Left cardiac atrium (tissue), 4 donors: ENCODE measurements at regions not wholly inside any gene's neighbourhood (a gene's known extent, or its start where the extent isn't known, plus 50 kb on each side); places are given as distances from the start of the nearest gene placed in this dataset.
A peak's percentile ranks its signal among the peaks of the same experiment; 100 is the strongest.
"Not testable (repeated sequence)": the region's sequence is repeated elsewhere in the genome, so short reads cannot be mapped to it uniquely, and the experiment has no call there.

Experiments used
- ATAC-seq, 2 donors: fragments of 200-7000 bp; cut with Tn5 transposase; one replicate each; pipeline ENCODE4 v1.9.1; 2020; ENCODE audit warnings: mild to moderate bottlenecking in 2 of 2, moderate library complexity in 2 of 2
- DNase-seq: peaks from one replicate; pipeline ENCODE4 v3.0.0-alpha.2; 2020
- intact Hi-C, 2 donors: fragments of 100-400 bp; cut with DNase I; formaldehyde crosslinking; loops; one replicate each; pipeline versions ENCODE4 v1.14.1 to v1.15.1; 2022 to 2023
- donor health status: DM: no; HTN: yes; CAD: no.
- donor health status: DM: no; HTN: yes; CAD: no; lungs with severe emphysema.
- donor health status: DM: yes; HTN: yes; CAD: no.
- donor health status: Dilated cardiomyopathy.

DNA sequence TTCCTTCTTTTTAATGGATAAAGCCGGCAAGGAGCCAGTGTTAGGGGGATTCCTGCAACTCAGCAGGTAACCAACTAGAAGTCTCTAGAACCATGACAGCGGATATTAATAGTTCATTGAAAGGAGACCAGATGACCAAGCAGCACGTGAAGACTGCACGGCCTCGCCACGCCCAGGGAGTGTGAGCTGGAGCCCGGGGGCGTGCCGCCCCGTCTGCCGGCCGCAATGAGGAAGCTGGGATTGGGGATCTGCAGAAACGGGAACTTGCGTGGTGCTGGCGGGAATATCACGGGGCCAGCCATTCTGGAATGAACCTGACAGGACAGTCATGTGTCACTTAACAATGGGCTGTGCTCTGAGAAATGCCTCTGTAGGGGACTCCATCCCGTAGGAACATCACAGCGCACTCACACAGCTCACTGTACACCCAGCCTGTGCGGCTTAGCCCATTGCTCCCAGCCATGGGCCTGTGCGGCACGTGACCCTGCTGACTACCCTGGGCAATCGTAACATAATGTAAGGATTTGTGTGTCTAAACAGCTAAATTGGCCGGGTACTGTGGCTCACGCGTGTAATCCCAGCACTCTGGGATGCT lies 4092.8 kb upstream of the TPTE start:
- DNase-seq, intact Hi-C loops: not testable (repeated sequence)
- peak in 1 of 2 donors; percentile 70 for ATAC-seq

- ATAC-seq, intact Hi-C loops, DNase-seq: not testable (repeated sequence)
Measured at GRCh38 chr21:6429924-6430323, 4091.5 kb upstream of the TPTE start.

GRCh38 chr21:6433149-6433548 lies 4088.2 kb upstream of the TPTE start:
- DNase-seq, intact Hi-C loops, ATAC-seq: not testable (repeated sequence)

DNA sequence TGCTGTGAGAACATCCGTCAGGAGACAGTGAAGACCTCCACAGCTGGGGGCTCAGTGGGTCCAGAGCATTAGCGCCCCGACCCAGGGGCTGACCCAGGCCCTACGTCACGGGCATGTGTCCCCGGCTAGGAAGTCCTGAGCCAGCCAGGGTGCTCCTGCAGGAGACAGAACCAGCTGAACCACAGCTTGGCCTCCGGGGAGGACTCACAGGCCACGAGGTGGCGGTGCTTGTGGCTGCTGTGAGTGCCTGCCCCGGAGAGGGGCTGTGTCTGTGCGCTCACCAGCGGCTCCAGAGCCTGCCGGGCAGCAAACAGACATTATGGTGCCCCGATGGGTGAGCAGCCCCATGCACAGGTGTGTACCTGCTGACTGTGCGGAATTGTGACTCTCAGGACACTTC lies 4085.2 kb upstream of the TPTE start:
- intact Hi-C loops, DNase-seq, ATAC-seq: not testable (repeated sequence)

GRCh38 chr21:6436971-6437833 lies 4084.2 kb upstream of the TPTE start:
- intact Hi-C loops = not testable (repeated sequence)
- ATAC-seq = peak; percentile 87 to 94

GRCh38 chr21:6437834-6438187 lies 4083.6 kb upstream of the TPTE start:
- peak in 1 of 2 donors; percentile 45 for ATAC-seq
- DNase-seq, intact Hi-C loops: not testable (repeated sequence)

More at GRCh38 chr21:6436971-6437833, 4084.2 kb upstream of the TPTE start:
- not testable (repeated sequence) for DNase-seq

DNA sequence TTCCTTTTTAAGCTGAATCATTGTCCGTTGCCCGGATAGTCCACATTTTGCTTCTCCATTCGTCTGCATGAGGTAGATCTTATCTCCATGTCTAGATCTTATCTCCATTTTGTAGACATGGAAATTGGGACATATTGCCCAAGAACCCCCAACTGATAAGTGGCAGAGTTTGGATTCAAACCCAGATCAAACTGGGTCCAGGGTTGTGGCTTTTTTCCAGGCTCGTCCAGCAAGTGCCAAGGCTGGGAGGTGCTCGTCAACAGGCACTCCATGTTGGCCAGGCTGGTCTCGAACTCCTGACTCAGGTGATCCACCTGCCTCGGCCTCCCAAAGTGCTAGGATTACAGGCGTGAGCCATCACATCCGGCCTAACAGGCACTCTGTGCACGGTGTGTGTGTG lies 4082.3 kb upstream of the TPTE start:
- DNase-seq, intact Hi-C loops, ATAC-seq: not testable (repeated sequence)

DNA sequence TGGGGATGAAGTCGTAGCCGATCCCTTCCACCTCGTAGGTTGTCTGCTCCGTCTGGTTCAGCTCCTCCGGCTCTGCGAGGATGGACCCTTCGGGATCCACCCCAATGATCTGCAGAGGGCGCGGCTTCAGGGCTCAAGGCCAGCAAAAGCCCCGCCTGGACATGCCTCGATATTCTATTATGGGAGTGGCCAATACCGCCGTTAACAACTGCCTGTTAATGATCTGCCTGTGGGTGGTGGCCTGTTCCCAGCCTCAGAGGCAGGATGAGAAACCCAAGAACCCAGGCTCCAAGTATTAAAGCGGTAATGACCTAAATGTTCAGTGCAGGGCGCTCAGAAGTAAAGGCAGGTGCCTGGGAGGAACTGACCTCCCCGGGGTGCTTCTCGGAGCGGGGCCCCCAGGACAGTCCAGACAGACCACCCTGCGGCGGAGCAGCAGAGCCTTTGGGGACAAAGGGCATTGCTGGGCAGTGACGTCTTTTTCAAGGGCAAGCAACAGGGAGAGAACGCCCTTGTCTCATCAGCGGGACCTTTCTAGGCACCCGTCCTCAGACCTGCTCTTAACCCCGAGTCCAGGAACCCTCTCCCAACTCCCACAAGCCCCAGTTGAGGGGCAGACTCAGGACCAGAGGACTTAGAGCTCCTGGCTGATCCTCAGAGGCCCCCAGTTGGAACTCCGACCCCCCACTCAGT lies 4066.6 kb upstream of the TPTE start:
- ATAC-seq, DNase-seq, intact Hi-C loops: not testable (repeated sequence)

DNA sequence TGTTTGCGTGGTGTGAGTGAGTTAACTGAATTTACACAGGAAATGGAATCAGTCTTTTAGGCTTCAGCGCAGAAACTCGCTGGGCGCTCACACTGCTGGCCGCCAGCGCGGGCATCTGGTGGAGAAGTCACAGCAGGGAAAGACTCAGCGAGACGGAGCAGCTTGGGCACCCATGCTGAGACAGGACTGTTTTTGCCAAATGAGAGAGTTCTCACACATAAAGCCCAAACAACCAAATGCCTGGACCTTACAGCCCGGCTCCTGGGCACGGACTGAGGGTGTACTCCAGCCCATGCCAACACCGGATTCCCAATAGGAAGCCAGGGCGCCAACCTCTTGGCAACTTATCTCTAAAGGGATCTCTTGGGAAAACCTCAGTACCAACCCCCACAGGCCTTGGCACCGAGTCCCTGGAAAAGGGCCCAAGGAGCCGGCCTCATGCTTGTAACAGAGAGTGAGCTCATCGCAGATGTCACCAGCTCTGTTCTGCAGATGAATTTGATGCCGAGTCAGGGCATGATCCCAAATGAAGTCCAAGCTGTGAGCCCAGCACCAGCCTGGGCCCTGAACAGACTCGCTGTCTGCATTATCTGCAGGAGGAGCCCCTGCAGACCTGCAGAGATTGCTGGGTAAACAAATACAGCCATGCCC lies 4065.2 kb upstream of the TPTE start:
- intact Hi-C loops, DNase-seq: not testable (repeated sequence)
- peak in 1 of 2 donors; percentile 63 for ATAC-seq

DNA sequence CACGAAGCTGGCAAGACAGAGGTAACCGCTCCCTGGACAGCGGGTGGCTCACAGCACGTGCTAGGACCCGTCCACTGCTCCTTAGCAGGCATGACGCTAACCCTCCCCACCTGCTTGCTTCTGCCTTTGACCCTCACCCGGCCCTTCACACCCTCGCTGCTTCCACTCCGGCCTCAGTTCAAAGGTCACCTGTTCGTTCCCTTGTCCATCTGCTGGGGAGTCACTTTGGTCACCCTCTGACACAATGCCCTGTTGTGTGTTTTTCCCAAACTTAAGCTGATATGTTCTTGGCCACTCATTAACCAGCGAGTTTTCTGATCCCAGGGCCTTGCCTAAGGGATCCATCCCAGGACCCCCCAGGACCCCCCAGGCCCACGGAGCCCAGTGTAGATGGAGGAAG lies 4061.6 kb upstream of the TPTE start:
- ATAC-seq, DNase-seq, intact Hi-C loops: not testable (repeated sequence)

GRCh38 chr21:6461358-6461757 lies 4060.0 kb upstream of the TPTE start:
- intact Hi-C loops, DNase-seq: not testable (repeated sequence)

DNA sequence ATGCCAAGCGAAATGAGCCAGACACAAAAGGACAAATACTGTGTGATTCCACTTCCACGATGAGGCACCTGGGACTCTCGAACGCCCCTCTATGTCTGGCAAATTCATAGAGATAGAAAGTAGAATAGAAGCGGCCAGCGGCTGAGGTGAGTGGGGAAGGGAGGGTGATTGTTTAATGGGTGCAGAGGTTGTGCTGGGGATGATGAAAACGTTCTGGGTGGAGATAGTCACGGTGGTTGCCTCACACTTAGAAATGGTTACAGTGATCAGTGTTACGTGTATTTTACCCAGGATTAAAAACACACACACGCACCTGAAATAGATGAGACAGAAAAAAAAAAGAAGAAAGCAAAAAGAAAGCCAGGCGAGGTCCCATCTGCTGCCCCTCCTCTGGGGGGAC lies 4057.0 kb upstream of the TPTE start:
- intact Hi-C loops, ATAC-seq, DNase-seq: not testable (repeated sequence)

More at GRCh38 chr21:6461358-6461757, 4060.0 kb upstream of the TPTE start:
- ATAC-seq = not testable (repeated sequence)

GRCh38 chr21:6466081-6466698 lies 4055.2 kb upstream of the TPTE start:
- intact Hi-C loops, DNase-seq: not testable (repeated sequence)
- ATAC-seq = peak in 1 of 2 donors; percentile 13

DNA sequence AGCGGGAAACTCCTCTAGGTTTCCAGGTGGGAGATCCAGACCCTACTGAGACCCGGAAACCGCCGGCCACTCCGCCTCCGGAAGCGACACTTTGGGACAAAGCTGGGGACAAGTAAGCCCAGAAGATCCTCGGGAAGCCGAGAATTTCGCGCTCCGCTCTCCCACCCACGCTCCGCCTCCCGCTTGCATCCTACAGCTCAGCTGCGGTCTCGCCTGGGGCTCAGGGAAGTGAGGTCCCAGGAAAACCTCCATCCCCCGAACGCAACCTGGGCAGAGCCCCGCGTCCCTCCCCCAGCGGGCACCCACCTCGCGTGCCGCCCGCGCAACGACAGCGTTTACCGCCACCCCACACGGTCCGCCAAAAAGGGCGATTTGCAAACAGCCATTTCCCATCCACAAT lies 4054.7 kb upstream of the TPTE start:
- intact Hi-C loops, DNase-seq: not testable (repeated sequence)
- peak in 1 of 2 donors; percentile 42 for ATAC-seq

DNA sequence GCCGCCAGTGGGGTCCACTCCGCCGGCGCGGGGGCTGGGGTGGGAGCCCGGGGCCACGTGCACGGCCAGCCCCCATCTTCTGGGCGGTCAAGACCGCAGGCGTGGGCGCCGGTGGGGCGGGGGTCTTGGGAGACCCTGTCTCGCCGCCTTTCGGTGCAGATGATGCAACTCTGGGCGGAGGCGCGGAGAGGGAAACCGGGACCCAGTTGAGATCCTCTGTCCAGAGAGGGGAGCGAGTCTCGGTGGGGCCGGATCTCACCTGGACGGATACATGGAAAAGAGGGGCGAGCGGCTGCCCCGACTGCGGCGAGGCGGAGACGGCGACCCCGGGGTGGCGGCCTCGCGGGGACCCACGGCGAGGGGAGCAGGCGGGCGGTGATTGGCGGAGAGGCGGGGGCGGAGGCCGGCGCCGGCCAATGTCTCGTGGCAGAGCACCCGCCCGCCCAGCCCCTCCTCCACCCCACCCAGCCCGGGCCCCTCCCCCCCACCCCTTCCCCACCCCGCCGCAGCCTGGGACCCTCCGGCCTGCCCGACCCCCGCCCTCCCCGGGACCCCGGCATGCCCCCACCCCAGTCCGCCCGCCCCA lies 4054.1 kb upstream of the TPTE start:
- intact Hi-C loops, DNase-seq: not testable (repeated sequence)
- ATAC-seq = peak; percentile 75 to 81

- DNase-seq, intact Hi-C loops: not testable (repeated sequence)
- peak; percentile 20 to 44 for ATAC-seq
Measured at GRCh38 chr21:6467907-6468306, 4053.5 kb upstream of the TPTE start.

DNA sequence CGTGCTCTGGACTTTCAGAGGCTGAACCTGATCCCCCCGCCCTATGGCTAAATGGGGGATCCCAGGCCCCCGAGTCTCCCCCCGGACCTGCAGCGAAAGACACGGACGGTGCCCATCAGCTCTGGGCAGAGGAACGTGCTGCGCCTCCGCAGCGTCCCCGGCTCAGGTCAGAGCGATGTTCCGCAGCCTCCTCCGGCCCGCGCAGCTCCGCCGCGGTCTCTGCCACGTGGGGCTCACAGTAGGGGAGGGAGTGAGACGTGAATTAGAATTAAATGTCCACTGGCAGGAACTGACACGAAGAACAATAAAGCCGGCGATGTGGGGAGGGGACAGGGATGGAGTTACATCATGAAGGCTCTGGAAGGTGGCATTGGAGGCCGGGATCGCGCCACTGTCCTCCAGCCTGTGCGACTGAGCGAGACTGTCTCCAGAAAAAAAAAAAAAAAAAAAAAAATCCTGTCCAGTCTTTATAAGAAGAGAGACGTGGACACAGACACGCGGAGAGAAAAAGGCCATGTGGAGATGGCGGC lies 4053.0 kb upstream of the TPTE start:
- intact Hi-C loops, DNase-seq: not testable (repeated sequence)
- ATAC-seq = peak; percentile 9 to 27
